NB4 (cell line): ENCODE measurements at regions not wholly inside any gene's neighbourhood (a gene's known extent, or its start where the extent isn't known, plus 50 kb on each side); places are given as distances from the start of the nearest gene placed in this dataset.

ENCODE experiments used
- MYC ChIP-seq: IDR thresholded peaks from 2 replicates; pipeline ENCODE4 v1.6.1; 2011; ENCODE audit warnings: low read depth, low read length
- POLR2A ChIP-seq: IDR thresholded peaks from 2 replicates; pipeline ENCODE4 v1.6.1; 2011; ENCODE audit warnings: mild to moderate bottlenecking; ENCODE audit not compliant: insufficient read length; ENCODE audit errors: extremely low read depth
- TF ChIP-seq, protein P1 (sequence below): IDR thresholded peaks from one replicate; pipeline ENCODE4 v1.5.1; 2012; ENCODE audit warnings: low read depth, low read length
- TF ChIP-seq, protein P2 (sequence below): IDR thresholded peaks from 2 replicates; pipeline ENCODE4 v1.6.1; 2011; ENCODE audit warnings: low read depth, low read length

DNA sequence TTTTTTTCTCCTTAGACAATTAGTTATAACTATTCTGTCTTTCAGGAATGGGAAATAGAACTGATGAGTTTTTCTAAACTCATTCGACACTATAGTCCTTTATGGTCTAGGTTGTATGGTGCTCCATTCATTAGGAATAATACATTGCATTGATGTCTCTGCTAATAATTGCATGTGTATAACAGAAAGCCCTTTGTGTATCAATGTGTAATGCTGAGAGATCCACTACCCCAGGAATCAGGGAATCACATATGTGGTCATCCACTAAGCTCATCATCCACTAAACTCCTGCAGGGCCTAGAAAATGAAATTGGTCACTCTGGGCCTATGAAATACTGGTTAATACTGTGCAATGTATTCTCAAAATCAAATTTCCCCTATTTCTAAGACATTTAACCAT lies 242.0 kb upstream of the CDH18 start:
- TF ChIP-seq POLR2A (no peak), MYC (no peak)
- TF ChIP-seq, protein P1, sequence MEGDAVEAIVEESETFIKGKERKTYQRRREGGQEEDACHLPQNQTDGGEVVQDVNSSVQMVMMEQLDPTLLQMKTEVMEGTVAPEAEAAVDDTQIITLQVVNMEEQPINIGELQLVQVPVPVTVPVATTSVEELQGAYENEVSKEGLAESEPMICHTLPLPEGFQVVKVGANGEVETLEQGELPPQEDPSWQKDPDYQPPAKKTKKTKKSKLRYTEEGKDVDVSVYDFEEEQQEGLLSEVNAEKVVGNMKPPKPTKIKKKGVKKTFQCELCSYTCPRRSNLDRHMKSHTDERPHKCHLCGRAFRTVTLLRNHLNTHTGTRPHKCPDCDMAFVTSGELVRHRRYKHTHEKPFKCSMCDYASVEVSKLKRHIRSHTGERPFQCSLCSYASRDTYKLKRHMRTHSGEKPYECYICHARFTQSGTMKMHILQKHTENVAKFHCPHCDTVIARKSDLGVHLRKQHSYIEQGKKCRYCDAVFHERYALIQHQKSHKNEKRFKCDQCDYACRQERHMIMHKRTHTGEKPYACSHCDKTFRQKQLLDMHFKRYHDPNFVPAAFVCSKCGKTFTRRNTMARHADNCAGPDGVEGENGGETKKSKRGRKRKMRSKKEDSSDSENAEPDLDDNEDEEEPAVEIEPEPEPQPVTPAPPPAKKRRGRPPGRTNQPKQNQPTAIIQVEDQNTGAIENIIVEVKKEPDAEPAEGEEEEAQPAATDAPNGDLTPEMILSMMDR = no peak
- TF ChIP-seq, protein P2, sequence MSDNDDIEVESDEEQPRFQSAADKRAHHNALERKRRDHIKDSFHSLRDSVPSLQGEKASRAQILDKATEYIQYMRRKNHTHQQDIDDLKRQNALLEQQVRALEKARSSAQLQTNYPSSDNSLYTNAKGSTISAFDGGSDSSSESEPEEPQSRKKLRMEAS = no peak
